Endothelial cell (in vitro differentiated cells): ENCODE measurements at regions not wholly inside any gene's neighbourhood (a gene's known extent, or its start where the extent isn't known, plus 50 kb on each side); places are given as distances from the start of the nearest gene placed in this dataset.

Experiments used
- DNase-seq: peaks from one replicate; pipeline ENCODE4 v3.0.0; 2021; ENCODE audit warnings: low spot score
- H3K27ac Mint-ChIP-seq: one replicate; pipeline ENCODE4 v1.8.0; 2021; ENCODE audit warnings: mixed read lengths, inconsistent platforms; ENCODE audit not compliant: unreplicated experiment
- H3K27me3 Mint-ChIP-seq: one replicate; pipeline ENCODE4 v1.8.0; 2021; ENCODE audit warnings: mild to moderate bottlenecking, moderate library complexity, mixed read lengths, inconsistent platforms; ENCODE audit not compliant: unreplicated experiment
- H3K36me3 Mint-ChIP-seq: one replicate; pipeline ENCODE4 v1.8.0; 2021; ENCODE audit warnings: mild to moderate bottlenecking, low read depth, mixed read lengths, inconsistent platforms; ENCODE audit not compliant: unreplicated experiment
- H3K4me1 Mint-ChIP-seq: one replicate; pipeline ENCODE4 v1.8.0; 2021; ENCODE audit warnings: mild to moderate bottlenecking, mixed read lengths, inconsistent platforms; ENCODE audit not compliant: unreplicated experiment
- H3K4me3 Mint-ChIP-seq: one replicate; pipeline ENCODE4 v1.8.0; 2021; ENCODE audit warnings: mild to moderate bottlenecking, mixed read lengths, inconsistent platforms; ENCODE audit not compliant: unreplicated experiment
- H3K9me3 Mint-ChIP-seq: one replicate; pipeline ENCODE4 v1.8.0; 2021; ENCODE audit warnings: mixed read lengths, inconsistent platforms; ENCODE audit not compliant: unreplicated experiment
- TF ChIP-seq, protein P1 (sequence below): fragments of 200-600 bp; sonication (generic); IDR thresholded peaks from one replicate; pipeline ENCODE4 v1.5.0; 2021; ENCODE audit warnings: antibody characterized with exemption; ENCODE audit not compliant: unreplicated experiment

DNA sequence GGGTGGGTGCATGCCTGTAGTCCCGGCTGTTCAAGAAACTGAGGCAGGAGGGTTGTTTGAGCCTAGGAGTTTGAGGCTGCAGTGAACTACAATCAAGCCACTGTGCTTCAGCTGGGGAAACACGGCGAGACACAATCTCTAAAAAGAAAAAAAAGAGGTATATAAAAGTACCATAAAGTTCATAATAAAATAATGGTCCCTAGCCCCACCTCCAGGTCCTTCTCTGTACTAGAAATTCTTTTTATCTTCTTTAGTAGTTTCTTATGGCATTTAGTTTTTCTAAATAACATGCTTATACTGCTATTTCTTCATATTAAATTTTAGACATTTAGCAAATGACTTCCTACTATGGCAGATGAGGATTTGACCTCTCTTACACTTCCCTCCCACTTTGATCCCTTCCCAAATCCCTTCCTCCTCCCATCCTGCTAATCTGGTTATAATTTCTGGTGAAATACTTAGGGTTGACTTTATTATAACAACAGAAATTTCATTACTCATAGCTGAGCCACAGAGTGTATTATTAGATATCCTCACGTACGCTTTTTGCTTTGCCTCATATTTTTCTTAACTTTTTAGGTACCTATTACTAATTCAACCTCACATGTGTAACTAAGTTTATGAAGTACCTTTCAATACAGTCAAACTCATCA lies 94.7 kb downstream of the SLC41A2 start:
- H3K27ac Mint-ChIP-seq, result no peak overlapping the region
- H3K9me3 Mint-ChIP-seq, result no peaks in the 10 kb centered on the region
- no peak for DNase-seq
- TF ChIP-seq, protein P1, sequence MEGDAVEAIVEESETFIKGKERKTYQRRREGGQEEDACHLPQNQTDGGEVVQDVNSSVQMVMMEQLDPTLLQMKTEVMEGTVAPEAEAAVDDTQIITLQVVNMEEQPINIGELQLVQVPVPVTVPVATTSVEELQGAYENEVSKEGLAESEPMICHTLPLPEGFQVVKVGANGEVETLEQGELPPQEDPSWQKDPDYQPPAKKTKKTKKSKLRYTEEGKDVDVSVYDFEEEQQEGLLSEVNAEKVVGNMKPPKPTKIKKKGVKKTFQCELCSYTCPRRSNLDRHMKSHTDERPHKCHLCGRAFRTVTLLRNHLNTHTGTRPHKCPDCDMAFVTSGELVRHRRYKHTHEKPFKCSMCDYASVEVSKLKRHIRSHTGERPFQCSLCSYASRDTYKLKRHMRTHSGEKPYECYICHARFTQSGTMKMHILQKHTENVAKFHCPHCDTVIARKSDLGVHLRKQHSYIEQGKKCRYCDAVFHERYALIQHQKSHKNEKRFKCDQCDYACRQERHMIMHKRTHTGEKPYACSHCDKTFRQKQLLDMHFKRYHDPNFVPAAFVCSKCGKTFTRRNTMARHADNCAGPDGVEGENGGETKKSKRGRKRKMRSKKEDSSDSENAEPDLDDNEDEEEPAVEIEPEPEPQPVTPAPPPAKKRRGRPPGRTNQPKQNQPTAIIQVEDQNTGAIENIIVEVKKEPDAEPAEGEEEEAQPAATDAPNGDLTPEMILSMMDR, result no peak
- H3K4me1 Mint-ChIP-seq, result no peaks in the 10 kb centered on the region
- no peaks in the 10 kb centered on the region for H3K27me3 Mint-ChIP-seq
- H3K36me3 Mint-ChIP-seq, result no peaks in the 10 kb centered on the region
- H3K4me3 Mint-ChIP-seq, result no peak overlapping the region

DNA sequence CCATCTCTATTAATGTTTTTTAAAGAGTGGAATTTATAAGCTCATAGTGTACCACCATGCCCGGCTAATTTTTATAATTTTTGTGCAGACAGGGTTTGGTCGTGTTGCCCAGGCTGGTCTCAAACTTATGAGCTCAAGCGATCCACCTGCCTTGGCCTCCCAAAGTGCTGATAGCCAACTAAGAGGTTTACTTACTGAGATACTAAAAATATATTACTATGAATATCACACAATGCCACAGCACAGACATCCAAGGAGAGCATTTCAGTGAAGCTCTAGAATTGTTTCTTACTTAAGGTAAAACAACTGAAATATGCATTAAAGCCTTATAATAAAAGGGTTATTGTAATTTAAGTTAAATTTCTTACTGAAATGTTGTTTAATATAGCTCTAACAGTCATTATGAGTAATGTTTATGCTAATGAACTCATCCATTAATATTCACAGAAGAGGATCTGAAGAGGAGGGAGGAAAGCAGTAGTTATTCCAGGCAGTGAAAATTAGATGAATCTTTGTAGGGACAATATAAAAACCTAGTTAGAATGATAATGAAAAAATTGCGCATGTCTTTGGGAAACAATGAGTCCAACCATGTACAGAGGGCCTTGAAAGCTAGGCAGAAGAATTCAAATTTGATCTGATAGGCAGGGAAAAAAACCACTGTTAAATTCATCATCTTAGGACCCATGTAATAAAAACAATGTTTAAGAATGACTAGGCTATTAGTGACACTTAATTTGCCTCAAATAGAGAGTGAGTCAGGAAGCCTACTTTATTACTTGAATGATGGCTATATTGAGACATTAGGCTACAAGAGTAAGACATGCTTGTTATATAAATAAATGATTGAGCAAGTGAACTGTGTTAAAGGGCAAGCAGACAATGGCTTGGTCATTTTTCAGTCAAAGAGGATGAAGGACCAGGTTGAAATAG lies 99.2 kb downstream of the SLC41A2 start:
- H3K27me3 Mint-ChIP-seq, result no peaks in the 10 kb centered on the region
- DNase-seq, result no peak
- no peaks in the 10 kb centered on the region for H3K9me3 Mint-ChIP-seq
- no peak overlapping the region for H3K27ac Mint-ChIP-seq
- TF ChIP-seq, protein P1, result no peak
- no peaks in the 10 kb centered on the region for H3K4me1 Mint-ChIP-seq
- no peaks in the 10 kb centered on the region for H3K36me3 Mint-ChIP-seq
- H3K4me3 Mint-ChIP-seq, result no peak overlapping the region

DNA sequence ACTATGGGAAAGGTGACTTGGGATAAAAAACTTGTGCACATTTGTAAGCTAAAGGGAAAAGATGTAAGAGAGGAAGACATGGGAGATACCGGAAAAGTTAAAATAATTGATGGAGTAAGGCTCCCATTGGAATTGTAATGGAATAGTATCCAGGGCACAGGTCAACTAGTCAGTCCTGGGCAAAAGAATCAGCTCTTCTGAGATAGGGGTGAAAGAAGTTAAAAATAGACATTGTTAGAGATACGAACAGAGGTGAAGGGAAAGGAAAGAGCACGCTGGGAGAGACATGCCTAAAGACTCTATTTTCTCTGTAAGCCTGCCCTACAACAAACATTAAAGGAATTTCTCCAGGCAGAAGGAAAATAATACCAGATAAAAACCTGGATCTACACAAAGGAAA lies 101.6 kb downstream of the SLC41A2 start:
- Mint-ChIP-seq H3K27me3 (no peaks in the 10 kb centered on the region), H3K27ac (no peak overlapping the region), H3K9me3 (no peaks in the 10 kb centered on the region), H3K4me1 (no peaks in the 10 kb centered on the region), H3K4me3 (no peak overlapping the region), H3K36me3 (no peaks in the 10 kb centered on the region)
- TF ChIP-seq, protein P1, result no peak
- DNase-seq, result no peak

DNA sequence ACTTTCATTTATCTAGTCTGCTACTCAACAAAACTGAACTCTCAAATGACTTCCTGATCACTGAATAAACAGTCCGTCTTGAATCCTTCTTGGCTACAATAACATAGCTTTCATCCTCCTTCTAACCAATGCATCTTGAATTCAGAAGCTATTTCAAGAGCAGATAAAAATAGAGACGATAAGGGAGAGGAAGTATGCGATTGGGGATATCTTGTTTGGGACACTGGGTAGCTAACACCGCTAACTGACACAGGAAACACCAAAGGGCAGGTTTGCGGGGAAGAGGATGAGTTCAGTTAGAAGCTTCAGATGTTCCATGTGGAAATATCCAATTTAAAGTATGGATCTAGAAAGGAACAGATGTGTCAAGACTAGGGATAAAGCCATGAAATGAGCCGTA lies 102.5 kb downstream of the SLC41A2 start:
- Mint-ChIP-seq H3K27me3 (no peaks in the 10 kb centered on the region), H3K4me1 (no peaks in the 10 kb centered on the region), H3K4me3 (no peak overlapping the region), H3K27ac (no peak overlapping the region), H3K36me3 (no peaks in the 10 kb centered on the region), H3K9me3 (no peaks in the 10 kb centered on the region)
- no peak for DNase-seq
- TF ChIP-seq, protein P1, result no peak

DNA sequence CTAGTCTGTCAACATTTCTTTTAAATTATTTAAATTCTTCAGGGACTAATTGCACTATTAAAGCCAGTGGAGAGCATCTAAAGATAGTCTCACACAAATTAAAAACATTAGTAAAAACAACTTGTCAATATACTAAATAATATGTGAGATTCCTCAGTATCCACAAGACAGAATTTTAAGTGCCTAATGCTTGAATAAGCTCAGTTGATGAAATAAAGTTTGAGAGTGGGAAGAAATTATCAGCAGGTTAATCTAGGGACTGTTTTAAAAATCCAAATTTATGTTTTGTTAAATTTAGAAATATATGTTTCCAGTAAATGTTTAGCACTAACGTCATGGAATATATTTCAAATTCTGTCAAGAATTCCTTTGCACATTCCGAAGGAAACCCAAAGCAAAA lies 105.2 kb downstream of the SLC41A2 start:
- TF ChIP-seq, protein P1, result no peak
- DNase-seq, result no peak
- H3K4me1 Mint-ChIP-seq, result no peaks in the 10 kb centered on the region
- no peaks in the 10 kb centered on the region for H3K36me3 Mint-ChIP-seq
- H3K27ac Mint-ChIP-seq, result no peak overlapping the region
- H3K4me3 Mint-ChIP-seq, result no peak overlapping the region
- no peaks in the 10 kb centered on the region for H3K9me3 Mint-ChIP-seq
- no peaks in the 10 kb centered on the region for H3K27me3 Mint-ChIP-seq
